HEK293T (cell line): ENCODE measurements at regions not wholly inside any gene's neighbourhood (a gene's known extent, or its start where the extent isn't known, plus 50 kb on each side); places are given as distances from the start of the nearest gene placed in this dataset.

Source experiments
- ARNT ChIP-seq: fragments of 450-650 bp; IDR thresholded peaks from 2 replicates; pipeline ENCODE4 v1.6.1; 2017; ENCODE audit warnings: mild to moderate bottlenecking
- ELF4 ChIP-seq: fragments of 450-650 bp; IDR thresholded peaks from 2 replicates; pipeline ENCODE4 v1.6.1; 2017; ENCODE audit warnings: antibody characterized with exemption
- FOXA1 ChIP-seq: fragments of 450-650 bp; IDR thresholded peaks from 2 replicates; pipeline ENCODE4 v1.6.1; 2016; ENCODE audit warnings: mild to moderate bottlenecking
- FOXK2 ChIP-seq: fragments of 450-650 bp; IDR thresholded peaks from 2 replicates; pipeline ENCODE4 v1.6.1; 2016; ENCODE audit warnings: mild to moderate bottlenecking
- HDGF ChIP-seq: fragments of 450-650 bp; IDR thresholded peaks from 2 replicates; pipeline ENCODE4 v1.6.1; 2017; ENCODE audit warnings: antibody characterized with exemption, borderline replicate concordance
- NFRKB ChIP-seq: fragments of 450-650 bp; IDR thresholded peaks from 2 replicates; pipeline ENCODE4 v1.6.1; 2016; ENCODE audit warnings: mild to moderate bottlenecking, moderate library complexity
- PKNOX1 ChIP-seq: fragments of 450-650 bp; IDR thresholded peaks from 2 replicates; pipeline ENCODE4 v1.6.1; 2016
- SP1 ChIP-seq: fragments of 450-650 bp; IDR thresholded peaks from 2 replicates; pipeline ENCODE4 v1.6.1; 2017
- SUZ12 ChIP-seq: fragments of 450-650 bp; IDR thresholded peaks from 2 replicates; pipeline ENCODE4 v1.6.1; 2016; ENCODE audit warnings: mild to moderate bottlenecking
- TARDBP ChIP-seq: fragments of 450-650 bp; IDR thresholded peaks from 2 replicates; pipeline ENCODE4 v1.6.1; 2016
- ZNF384 ChIP-seq: fragments of 450-650 bp; IDR thresholded peaks from 2 replicates; pipeline ENCODE4 v1.6.1; 2016

- TF ChIP-seq SUZ12, result no peak
- TF ChIP-seq PKNOX1, result no peak
- no peak for TF ChIP-seq TARDBP
- no peak for TF ChIP-seq HDGF
- no peak for TF ChIP-seq NFRKB
- TF ChIP-seq ARNT, result no peak
- TF ChIP-seq FOXK2, result no peak
- TF ChIP-seq ZNF384, result no peak
- no peak for TF ChIP-seq ELF4
- TF ChIP-seq SP1, result no peak
- TF ChIP-seq FOXA1, result no peak
These were observed 146.4 kb downstream of the CPEB2 start for GRCh38 chr4:15148691-15149090.
